Tibial nerve (tissue), 4 donors: ENCODE measurements at regions not wholly inside any gene's neighbourhood (a gene's known extent, or its start where the extent isn't known, plus 50 kb on each side); places are given as distances from the start of the nearest gene placed in this dataset.

Experiments used
- EP300 ChIP-seq, 2 donors: sonication (generic); formaldehyde crosslinking; IDR thresholded peaks; one replicate each; pipeline ENCODE4 v1.6.1; 2017; ENCODE audit warnings: antibody characterized with exemption in 2 of 2, mild to moderate bottlenecking in 1 of 2
- POLR2A ChIP-seq, 2 donors: fragments of 450-650 bp; IDR thresholded peaks; one replicate each; pipeline ENCODE4 v1.6.1; 2017; ENCODE audit warnings: antibody characterized with exemption in 2 of 2, mild to moderate bottlenecking in 2 of 2, moderate library complexity in 2 of 2
- TF ChIP-seq, protein P1 (sequence below), 5 experiments: fragments of 200-600 bp in 3 of 5; fragments of 450-650 bp in 2 of 5; sonication (generic) in 3 of 5; IDR thresholded peaks; one replicate each; pipeline ENCODE4 v1.5.1; 2016 to 2019; ENCODE audit warnings: antibody characterized with exemption in 5 of 5, mild to moderate bottlenecking in 3 of 5, moderate library complexity in 2 of 5

DNA sequence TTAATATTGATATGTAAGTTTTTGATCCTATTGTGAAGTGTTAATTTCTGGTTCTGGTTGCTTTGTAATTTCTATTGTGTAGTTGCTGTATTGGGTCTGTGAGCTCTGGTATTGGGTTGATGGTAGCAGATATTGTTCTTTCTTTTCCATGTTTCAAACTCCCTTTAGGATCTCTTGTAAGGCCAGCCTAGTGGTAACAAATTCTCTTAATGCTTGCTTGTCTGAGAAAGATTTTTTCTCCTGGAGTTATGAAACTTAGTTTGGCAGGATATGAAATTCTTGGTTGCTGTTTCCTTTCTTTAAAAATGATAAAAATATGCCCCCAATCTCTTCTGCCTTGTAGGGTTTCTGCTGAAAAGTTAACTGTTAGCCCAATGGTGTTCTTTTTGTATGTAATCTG lies 268.6 kb upstream of the PLSCR5 start:
- TF ChIP-seq, protein P1, sequence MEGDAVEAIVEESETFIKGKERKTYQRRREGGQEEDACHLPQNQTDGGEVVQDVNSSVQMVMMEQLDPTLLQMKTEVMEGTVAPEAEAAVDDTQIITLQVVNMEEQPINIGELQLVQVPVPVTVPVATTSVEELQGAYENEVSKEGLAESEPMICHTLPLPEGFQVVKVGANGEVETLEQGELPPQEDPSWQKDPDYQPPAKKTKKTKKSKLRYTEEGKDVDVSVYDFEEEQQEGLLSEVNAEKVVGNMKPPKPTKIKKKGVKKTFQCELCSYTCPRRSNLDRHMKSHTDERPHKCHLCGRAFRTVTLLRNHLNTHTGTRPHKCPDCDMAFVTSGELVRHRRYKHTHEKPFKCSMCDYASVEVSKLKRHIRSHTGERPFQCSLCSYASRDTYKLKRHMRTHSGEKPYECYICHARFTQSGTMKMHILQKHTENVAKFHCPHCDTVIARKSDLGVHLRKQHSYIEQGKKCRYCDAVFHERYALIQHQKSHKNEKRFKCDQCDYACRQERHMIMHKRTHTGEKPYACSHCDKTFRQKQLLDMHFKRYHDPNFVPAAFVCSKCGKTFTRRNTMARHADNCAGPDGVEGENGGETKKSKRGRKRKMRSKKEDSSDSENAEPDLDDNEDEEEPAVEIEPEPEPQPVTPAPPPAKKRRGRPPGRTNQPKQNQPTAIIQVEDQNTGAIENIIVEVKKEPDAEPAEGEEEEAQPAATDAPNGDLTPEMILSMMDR (IDR thresholded peaks at IDR 0.05), result no peak
- no peak for TF ChIP-seq POLR2A (IDR thresholded peaks at IDR 0.05)
- no peak for TF ChIP-seq EP300 (IDR thresholded peaks at IDR 0.05)
